ENCODE measurements at regions not wholly inside any gene's neighbourhood (a gene's known extent, or its start where the extent isn't known, plus 50 kb on each side); places are given as distances from the start of the nearest gene placed in this dataset.

GRCh38 chr7:425794-426188, 93.9 kb downstream of the PDGFA start:
- no peak for TF ChIP-seq CTCF (IDR thresholded peaks at IDR 0.05; ENCODE audit: low read depth, low read length, missing control alignments)
- Histone ChIP-seq H3K27me3 (replicated peaks) (peaks cover 6% of the 10 kb centered on the region), H3K27ac (no peak overlapping the region), H3K36me3 (replicated peaks) (no peaks in the 10 kb centered on the region), H3K4me3 (ENCODE audit: low read depth, low read length) (no peak overlapping the region)
- no peak for DNase-seq
- in situ Hi-C loops (cut with HindIII; ENCODE audit: low pct_ligation_motif_present, low sequenced_read_pairs) = no loop called here

- Histone ChIP-seq H3K4me3 (ENCODE audit: low read depth, low read length) (no peak overlapping the region), H3K27me3 (replicated peaks) (peaks cover 6% of the 10 kb centered on the region), H3K27ac (no peak overlapping the region), H3K36me3 (replicated peaks) (no peaks in the 10 kb centered on the region)
- DNase-seq = no peak
- TF ChIP-seq CTCF (IDR thresholded peaks at IDR 0.05; ENCODE audit: low read depth, low read length, missing control alignments) = no peak
- in situ Hi-C loops (cut with HindIII; ENCODE audit: low pct_ligation_motif_present, low sequenced_read_pairs) = no loop called here
Measured at GRCh38 chr7:426510-426909, 93.1 kb downstream of the PDGFA start.

- H3K27me3 ChIP-seq (replicated peaks) = peaks cover 6% of the 10 kb centered on the region
- in situ Hi-C loops (cut with HindIII; ENCODE audit: low pct_ligation_motif_present, low sequenced_read_pairs) = no loop called here
- no peak overlapping the region for H3K4me3 ChIP-seq (ENCODE audit: low read depth, low read length)
- no peaks in the 10 kb centered on the region for H3K36me3 ChIP-seq (replicated peaks)
- no peak overlapping the region for H3K27ac ChIP-seq
- DNase-seq = no peak
- no peak for TF ChIP-seq CTCF (IDR thresholded peaks at IDR 0.05; ENCODE audit: low read depth, low read length, missing control alignments)
Measured at GRCh38 chr7:427506-428103, 92.0 kb downstream of the PDGFA start.

GRCh38 chr7:428387-428786, 91.3 kb downstream of the PDGFA start:
- no peak for TF ChIP-seq CTCF (IDR thresholded peaks at IDR 0.05; ENCODE audit: low read depth, low read length, missing control alignments)

GRCh38 chr7:428927-429827, 90.5 kb downstream of the PDGFA start:
- Histone ChIP-seq H3K36me3 (replicated peaks) (no peaks in the 10 kb centered on the region), H3K27ac (no peak overlapping the region), H3K27me3 (replicated peaks) (peaks cover 6% of the 10 kb centered on the region), H3K4me3 (ENCODE audit: low read depth, low read length) (no peak overlapping the region)
- no peak for TF ChIP-seq CTCF (IDR thresholded peaks at IDR 0.05; ENCODE audit: low read depth, low read length, missing control alignments)
- no peak for DNase-seq
- in situ Hi-C loops (cut with HindIII; ENCODE audit: low pct_ligation_motif_present, low sequenced_read_pairs) = no loop called here

More at GRCh38 chr7:428387-428786, 91.3 kb downstream of the PDGFA start:
- DNase-seq = no peak
- in situ Hi-C loops (cut with HindIII; ENCODE audit: low pct_ligation_motif_present, low sequenced_read_pairs) = no loop called here
- H3K36me3 ChIP-seq (replicated peaks) = no peaks in the 10 kb centered on the region
- H3K27me3 ChIP-seq (replicated peaks) = peaks cover 6% of the 10 kb centered on the region
- no peak overlapping the region for H3K4me3 ChIP-seq (ENCODE audit: low read depth, low read length)
- H3K27ac ChIP-seq = no peak overlapping the region

Data from brain microvascular endothelial cell (primary cell).